H1 (cell line): ENCODE measurements at regions not wholly inside any gene's neighbourhood (a gene's known extent, or its start where the extent isn't known, plus 50 kb on each side); places are given as distances from the start of the nearest gene placed in this dataset.

Experiments
- CTCF ChIA-PET: fragments of 300-600 bp; sonication (Branson Sonifier 250); formaldehyde crosslinking; loops from one replicate; lab custom pipeline; 2021; ENCODE audit not compliant: partially characterized antibody; lab: Charles Lee
- POLR2A ChIA-PET: fragments of 300-600 bp; sonication (Branson Sonifier 250); formaldehyde crosslinking; loops from one replicate; lab custom pipeline; 2021; ENCODE audit warnings: inconsistent platforms; ENCODE audit not compliant: partially characterized antibody; lab: Charles Lee
- DNase-seq, 2 experiments: peaks; one replicate each; pipeline versions ENCODE4 v3.0.0 to v3.0.0-alpha.2; 2010 to 2022; ENCODE audit warnings: low spot score in 2 of 2, low read depth in 1 of 2, mixed read lengths in 1 of 2
- FAIRE-seq: peaks from 2 replicates; lab custom pipeline; 2011; peaks lifted over from hg19 to GRCh38; lab: Jason Lieb, UNC
- H2AFZ ChIP-seq: 2 replicates; pipeline ENCODE4 v1.8.1; 2012; ENCODE audit warnings: low read length, inconsistent platforms
- H2AK5ac ChIP-seq: 2 replicates; pipeline ENCODE4 v1.6.1; 2013; ENCODE audit warnings: low read depth, low read length
- H2BK120ac ChIP-seq: replicated peaks from 2 replicates; pipeline ENCODE3; 2013; ENCODE audit warnings: low read depth, low read length, inconsistent platforms
- H2BK12ac ChIP-seq: 2 replicates; pipeline ENCODE4 v1.6.1; 2013; ENCODE audit warnings: low read depth, low read length
- H2BK15ac ChIP-seq: 2 replicates; pipeline ENCODE4 v1.6.1; 2013; ENCODE audit warnings: low read length
- H2BK20ac ChIP-seq: 2 replicates; pipeline ENCODE4 v1.6.1; 2013; ENCODE audit warnings: low read length
- H2BK5ac ChIP-seq: 2 replicates; pipeline ENCODE4 v1.6.1; 2013; ENCODE audit warnings: low read depth, low read length
- H3K14ac ChIP-seq: 2 replicates; pipeline ENCODE4 v1.6.1; 2013; ENCODE audit warnings: inconsistent platforms; ENCODE audit not compliant: insufficient read length
- H3K18ac ChIP-seq: 2 replicates; pipeline ENCODE4 v1.6.1; 2013; ENCODE audit warnings: low read length; ENCODE audit errors: extremely low read depth
- H3K23ac ChIP-seq: 2 replicates; pipeline ENCODE4 v1.6.1; 2013; ENCODE audit warnings: inconsistent platforms; ENCODE audit not compliant: insufficient read length
- H3K23me2 ChIP-seq: 2 replicates; pipeline ENCODE4 v1.6.1; 2013; ENCODE audit warnings: low read depth, low read length
- H3K27ac ChIP-seq: 2 replicates; pipeline ENCODE4 v1.6.1; 2011; ENCODE audit warnings: low read depth, low read length, inconsistent platforms
- H3K27me3 ChIP-seq, 4 experiments: replicated peaks in 1 of 4; 1 replicate in 1 of 4; 2 replicates in 3 of 4; pipeline versions ENCODE4 v1.6.1 to v1.8.1; 2011 to 2013; ENCODE audit warnings: low read length in 3 of 4, mild to moderate bottlenecking in 3 of 4, inconsistent platforms in 2 of 4, mixed read lengths in 2 of 4, moderate library complexity in 1 of 4; ENCODE audit not compliant: control insufficient read depth in 3 of 4, insufficient read depth in 3 of 4; ENCODE audit errors: extremely low read depth in 1 of 4
- H3K36me3 ChIP-seq, 4 experiments: 2 replicates each; pipeline versions ENCODE4 v1.6.1 to v1.8.1; 2011 to 2013; ENCODE audit warnings: mild to moderate bottlenecking in 4 of 4, low read length in 3 of 4, moderate library complexity in 2 of 4, control low read depth in 1 of 4, inconsistent platforms in 1 of 4; ENCODE audit not compliant: insufficient read depth in 4 of 4, control insufficient read depth in 2 of 4
- H3K4ac ChIP-seq: replicated peaks from 2 replicates; pipeline ENCODE3; 2013; ENCODE audit warnings: low read length, low read depth, mixed read lengths, inconsistent platforms; ENCODE audit not compliant: insufficient read length
- H3K4me1 ChIP-seq, 4 experiments: replicated peaks in 1 of 4; 1 replicate in 1 of 4; 2 replicates in 3 of 4; pipeline versions ENCODE4 v1.6.1 to v1.8.1; 2011 to 2013; ENCODE audit warnings: low read length in 3 of 4, inconsistent platforms in 2 of 4, mixed read lengths in 1 of 4; ENCODE audit not compliant: insufficient read depth in 4 of 4, control insufficient read depth in 3 of 4
- H3K4me2 ChIP-seq, 2 experiments: 2 replicates each; pipeline versions ENCODE4 v1.6.1 to v1.8.1; 2011 to 2013; ENCODE audit warnings: low read depth in 2 of 2, low read length in 2 of 2, control low read depth in 1 of 2, inconsistent platforms in 1 of 2, mild to moderate bottlenecking in 1 of 2; ENCODE audit not compliant: insufficient read depth in 1 of 2
- H3K4me3 ChIP-seq, 4 experiments: fragments of 200-600, 300-600 bp in 1 of 4; sonication (generic), shearing (Covaris generic), sonication (Bioruptor Twin) in 1 of 4; 2 replicates each; pipeline versions ENCODE4 v1.5.1 to v1.8.1; 2011 to 2016; ENCODE audit warnings: low read length in 4 of 4, low read depth in 3 of 4, control low read depth in 2 of 4, inconsistent platforms in 2 of 4, mild to moderate bottlenecking in 2 of 4, mixed read lengths in 1 of 4, moderate library complexity in 1 of 4; ENCODE audit not compliant: insufficient read depth in 2 of 4; ENCODE audit errors: extremely low read depth in 1 of 4
- H3K56ac ChIP-seq: replicated peaks from 2 replicates; pipeline ENCODE3; 2013; ENCODE audit warnings: low read depth, mild to moderate bottlenecking, mixed read lengths, low read length, inconsistent platforms; ENCODE audit not compliant: insufficient read length
- H3K79me1 ChIP-seq: 2 replicates; pipeline ENCODE4 v1.6.1; 2013; ENCODE audit warnings: low read depth, low read length, control low read depth
- H3K79me2 ChIP-seq, 2 experiments: 2 replicates each; pipeline versions ENCODE4 v1.6.1 to v1.8.1; 2012 to 2013; ENCODE audit warnings: low read length in 2 of 2, mild to moderate bottlenecking in 2 of 2, inconsistent platforms in 1 of 2; ENCODE audit not compliant: insufficient read depth in 2 of 2, control insufficient read depth in 1 of 2
- H3K9ac ChIP-seq, 4 experiments: replicated peaks in 1 of 4; 1 replicate in 1 of 4; 2 replicates in 3 of 4; pipeline versions ENCODE4 v1.6.1 to v1.8.1; 2011 to 2013; ENCODE audit warnings: low read depth in 3 of 4, low read length in 3 of 4, control low read depth in 2 of 4, mild to moderate bottlenecking in 2 of 4, moderate library complexity in 2 of 4, inconsistent platforms in 1 of 4; ENCODE audit errors: extremely low read depth in 1 of 4
- H3K9me3 ChIP-seq, 2 experiments: 2 replicates each; pipeline versions ENCODE4 v1.6.1 to v1.8.1; 2012 to 2013; ENCODE audit warnings: mild to moderate bottlenecking in 2 of 2, moderate library complexity in 2 of 2, control low read depth in 1 of 2, inconsistent platforms in 1 of 2, low read depth in 1 of 2, low read length in 1 of 2, mixed read lengths in 1 of 2; ENCODE audit not compliant: insufficient read depth in 2 of 2
- H4K20me1 ChIP-seq, 2 experiments: replicated peaks in 1 of 2; 2 replicates each; pipeline versions ENCODE3 to v1.8.1; 2011 to 2013; ENCODE audit warnings: inconsistent platforms in 2 of 2, low read length in 2 of 2, mild to moderate bottlenecking in 1 of 2; ENCODE audit not compliant: insufficient read depth in 2 of 2, control insufficient read depth in 1 of 2
- H4K5ac ChIP-seq: 2 replicates; pipeline ENCODE4 v1.6.1; 2013; ENCODE audit warnings: low read length, low read depth, mixed read lengths, inconsistent platforms; ENCODE audit not compliant: insufficient read length
- H4K8ac ChIP-seq: 2 replicates; pipeline ENCODE4 v1.8.0; 2013; ENCODE audit warnings: mild to moderate bottlenecking, moderate library complexity, low read length, inconsistent platforms; ENCODE audit not compliant: insufficient read depth; ENCODE audit errors: extremely low read depth
- H4K91ac ChIP-seq: replicated peaks from 2 replicates; pipeline ENCODE3; 2013; ENCODE audit warnings: low read length, mixed read lengths, inconsistent platforms; ENCODE audit not compliant: insufficient read length
- CTCF ChIP-seq, 3 experiments: IDR thresholded peaks; 1 replicate in 2 of 3; 2 replicates in 1 of 3; pipeline versions ENCODE4 v1.5.1 to v1.6.1; 2011; ENCODE audit warnings: low read length in 3 of 3, mild to moderate bottlenecking in 3 of 3, inconsistent platforms in 2 of 3, low read depth in 1 of 3, moderate library complexity in 1 of 3; ENCODE audit not compliant: insufficient read depth in 1 of 3; ENCODE audit errors: control extremely low read depth in 1 of 3
- E2F6 ChIP-seq: IDR thresholded peaks from 2 replicates; pipeline ENCODE4 v1.6.1; 2012; ENCODE audit warnings: inconsistent platforms
- EZH2 ChIP-seq: fragments of 200-600 bp; sonication (generic); IDR thresholded peaks from 2 replicates; pipeline ENCODE4 v1.7.1; 2012; ENCODE audit warnings: low read depth, mild to moderate bottlenecking, moderate library complexity, low read length, inconsistent platforms; ENCODE audit not compliant: severe bottlenecking
- FOSL1 ChIP-seq: IDR thresholded peaks from 2 replicates; pipeline ENCODE4 v1.6.1; 2011; ENCODE audit warnings: mild to moderate bottlenecking, low read depth, low read length, moderate library complexity; ENCODE audit not compliant: insufficient read depth
- HDAC2 ChIP-seq, 2 experiments: fragments of 300-600 bp in 1 of 2; sonication (generic) in 1 of 2; IDR thresholded peaks; 2 replicates each; pipeline ENCODE4 v1.6.1; 2011 to 2012; ENCODE audit warnings: low read depth in 2 of 2, low read length in 2 of 2, mild to moderate bottlenecking in 2 of 2, moderate library complexity in 2 of 2, borderline replicate concordance in 1 of 2, inconsistent platforms in 1 of 2
- RAD21 ChIP-seq, 2 experiments: IDR thresholded peaks in 1 of 2; conservative IDR thresholded peaks in 1 of 2; 2 replicates each; pipeline ENCODE4 v1.6.1; 2011; ENCODE audit warnings: low read depth in 2 of 2, low read length in 2 of 2, improper control_type of control experiment in 1 of 2, inconsistent platforms in 1 of 2, mild to moderate bottlenecking in 1 of 2, moderate library complexity in 1 of 2
- RNF2 ChIP-seq: fragments of 200-900, 300-1000 bp; sonication (generic); IDR thresholded peaks from 2 replicates; pipeline ENCODE4 v1.7.1; 2016; ENCODE audit warnings: borderline replicate concordance, low read depth, mild to moderate bottlenecking, antibody characterized with exemption, low read length; ENCODE audit not compliant: poor library complexity, severe bottlenecking; ENCODE audit errors: missing control alignments
- USF2 ChIP-seq: IDR thresholded peaks from 2 replicates; pipeline ENCODE4 v1.6.1; 2011; ENCODE audit warnings: low read length, improper control_type of control experiment
- WGBS, 2 experiments: shearing (Covaris generic) in 1 of 2; methylation state at CpG; one replicate each; pipeline versions ENCODE4 v1.1.6 to v1.1.7; 2013 to 2015; ENCODE audit warnings: low lambda C conversion rate in 2 of 2, mixed read lengths in 2 of 2, inconsistent platforms in 1 of 2, low coverage in 1 of 2, missing lambda C conversion rate in 1 of 2; ENCODE audit not compliant: insufficient replicate concordance in 2 of 2, insufficient coverage in 1 of 2, insufficient read length in 1 of 2; ENCODE audit errors: extremely low coverage in 1 of 2, missing lambda C conversion rate in 1 of 2; 5-methylcytosine and 5-hydroxymethylcytosine counted together

- no peak for FAIRE-seq
- no peak overlapping the region for H2BK15ac ChIP-seq
- CTCF ChIA-PET: interaction anchor here (0.8 kb wide), 1 partner anchor 14 kb away, joined by 3 read pairs; no protein-coding TSS in a partner anchor
- H2BK12ac ChIP-seq: no peak overlapping the region
- no peak overlapping the region for H2BK20ac ChIP-seq
- no peak for DNase-seq
- POLR2A ChIA-PET: no interaction called here
- H3K56ac ChIP-seq: no peak overlapping the region
- H3K4me3 ChIP-seq: no peak overlapping the region
- no peaks in the 10 kb centered on the region for H3K4me1 ChIP-seq
- no peak overlapping the region for H4K8ac ChIP-seq
- H3K79me2 ChIP-seq: no peaks in the 10 kb centered on the region
- no peak overlapping the region for H4K5ac ChIP-seq
- no peaks in the 10 kb centered on the region for H3K36me3 ChIP-seq
- H3K4ac ChIP-seq: no peak overlapping the region
- no peak overlapping the region for H2AK5ac ChIP-seq
- H3K14ac ChIP-seq: no peak overlapping the region
- no peak overlapping the region for H3K4me2 ChIP-seq
- no peaks in the 10 kb centered on the region for H3K9me3 ChIP-seq
- no peaks in the 10 kb centered on the region for H3K27me3 ChIP-seq
- 82% methylated on average over 3 of the region's 3 CpGs; no CpG with 5 or more reads in 1 of the 2 experiments for WGBS, 2 experiments
- H4K91ac ChIP-seq: no peak overlapping the region
- no peak overlapping the region for H2BK120ac ChIP-seq
- H3K18ac ChIP-seq: no peak overlapping the region
- no peak overlapping the region for H3K23ac ChIP-seq
- no peak overlapping the region for H2AFZ ChIP-seq
- H3K23me2 ChIP-seq: no peaks in the 10 kb centered on the region
- H3K27ac ChIP-seq: no peak overlapping the region
- no peak overlapping the region for H3K9ac ChIP-seq
- H4K20me1 ChIP-seq: no peaks in the 10 kb centered on the region
- no peak overlapping the region for H2BK5ac ChIP-seq
- H3K79me1 ChIP-seq: no peaks in the 10 kb centered on the region
- TF ChIP-seq RNF2 (no peak), RAD21 (IDR thresholded peaks at IDR 0.05 in 1 of 2, conservative IDR thresholded peaks at IDR 0.05 in 1 of 2; ENCODE audit: low read depth in 2 of 2, low read length in 2 of 2) (peak; percentile 39 to 45), CTCF (IDR thresholded peaks at IDR 0.05; ENCODE audit: control extremely low read depth in 1 of 3, insufficient read depth in 1 of 3, low read depth in 1 of 3, low read length in 3 of 3) (peak in 1 of 3 experiments; percentile 25; a peak in 2 of 4 replicates), E2F6 (no peak), HDAC2 (IDR thresholded peaks at IDR 0.05; ENCODE audit: borderline replicate concordance in 1 of 2, low read depth in 2 of 2, low read length in 2 of 2) (no peak), USF2 (no peak), FOSL1 (no peak), EZH2 (no peak)
Observed at GRCh38 chr13:80604098-80604497, 263.2 kb upstream of the SPRY2 start.
